ENCODE measurements at regions not wholly inside any gene's neighbourhood (a gene's known extent, or its start where the extent isn't known, plus 50 kb on each side); places are given as distances from the start of the nearest gene placed in this dataset.

DNA sequence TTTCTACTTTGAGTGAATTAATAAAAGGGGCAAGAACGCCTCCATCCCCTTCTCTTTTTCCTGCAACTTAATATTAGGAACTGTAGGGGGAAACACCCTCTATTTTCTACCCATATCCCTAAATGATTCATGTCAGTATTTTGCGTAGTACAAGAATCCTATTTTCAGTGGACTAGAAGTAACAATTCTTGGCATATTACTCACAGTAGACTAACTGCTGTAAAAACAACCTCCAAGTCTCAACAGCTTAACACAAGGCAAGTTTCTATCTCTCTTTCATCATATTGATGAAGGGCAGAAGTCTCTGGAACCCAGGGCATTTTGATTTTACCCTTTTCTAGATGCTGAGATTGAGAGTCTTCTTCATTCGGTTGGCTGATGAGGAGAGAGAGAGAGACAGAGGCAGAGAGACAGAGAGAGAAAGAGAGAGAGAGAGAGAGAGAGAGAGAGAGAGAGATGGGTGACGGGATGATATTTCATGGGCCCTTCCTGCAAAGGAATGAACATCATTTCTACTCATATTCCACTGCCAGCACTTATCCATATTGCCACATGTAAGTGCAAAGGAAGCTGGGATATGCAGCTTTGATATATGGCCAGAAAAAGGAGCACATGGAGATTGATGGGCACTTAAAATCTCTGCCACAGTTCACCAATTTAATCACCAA, 481.6 kb downstream of the LPIN1 start:
- TF ChIP-seq POLR2AphosphoS5 (IDR thresholded peaks at IDR 0.05; ENCODE audit: insufficient read depth in 1 of 2, low read depth in 1 of 2), result no peak
- TF ChIP-seq, protein P1, sequence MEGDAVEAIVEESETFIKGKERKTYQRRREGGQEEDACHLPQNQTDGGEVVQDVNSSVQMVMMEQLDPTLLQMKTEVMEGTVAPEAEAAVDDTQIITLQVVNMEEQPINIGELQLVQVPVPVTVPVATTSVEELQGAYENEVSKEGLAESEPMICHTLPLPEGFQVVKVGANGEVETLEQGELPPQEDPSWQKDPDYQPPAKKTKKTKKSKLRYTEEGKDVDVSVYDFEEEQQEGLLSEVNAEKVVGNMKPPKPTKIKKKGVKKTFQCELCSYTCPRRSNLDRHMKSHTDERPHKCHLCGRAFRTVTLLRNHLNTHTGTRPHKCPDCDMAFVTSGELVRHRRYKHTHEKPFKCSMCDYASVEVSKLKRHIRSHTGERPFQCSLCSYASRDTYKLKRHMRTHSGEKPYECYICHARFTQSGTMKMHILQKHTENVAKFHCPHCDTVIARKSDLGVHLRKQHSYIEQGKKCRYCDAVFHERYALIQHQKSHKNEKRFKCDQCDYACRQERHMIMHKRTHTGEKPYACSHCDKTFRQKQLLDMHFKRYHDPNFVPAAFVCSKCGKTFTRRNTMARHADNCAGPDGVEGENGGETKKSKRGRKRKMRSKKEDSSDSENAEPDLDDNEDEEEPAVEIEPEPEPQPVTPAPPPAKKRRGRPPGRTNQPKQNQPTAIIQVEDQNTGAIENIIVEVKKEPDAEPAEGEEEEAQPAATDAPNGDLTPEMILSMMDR (IDR thresholded peaks at IDR 0.05), result no peak
- no peak for TF ChIP-seq POLR2A (IDR thresholded peaks at IDR 0.05)
- Histone ChIP-seq H3K4me1 (no peaks in the 10 kb centered on the region), H3K27me3 (no peaks in the 10 kb centered on the region), H3K4me3 (no peak overlapping the region), H3K9me3 (no peaks in the 10 kb centered on the region), H3K36me3 (no peaks in the 10 kb centered on the region), H3K27ac (no peak overlapping the region)
- DNase-seq (ENCODE audit: extremely low spot score in 2 of 2), result no peak
- intact Hi-C loops (cut with DNase I), result no loop called here

GRCh38 chr2:12231288-12231687, 484.9 kb downstream of the LPIN1 start:
- intact Hi-C loops (cut with DNase I), result no loop called here
- no peak for DNase-seq (ENCODE audit: extremely low spot score in 2 of 2)
- TF ChIP-seq, protein P1 (IDR thresholded peaks at IDR 0.05), result no peak
- TF ChIP-seq POLR2A (IDR thresholded peaks at IDR 0.05) (no peak), POLR2AphosphoS5 (IDR thresholded peaks at IDR 0.05; ENCODE audit: insufficient read depth in 1 of 2, low read depth in 1 of 2) (no peak)
- Histone ChIP-seq H3K9me3 (no peaks in the 10 kb centered on the region), H3K27ac (no peak overlapping the region), H3K4me1 (no peaks in the 10 kb centered on the region), H3K4me3 (no peak overlapping the region), H3K36me3 (no peaks in the 10 kb centered on the region), H3K27me3 (no peaks in the 10 kb centered on the region)

DNA sequence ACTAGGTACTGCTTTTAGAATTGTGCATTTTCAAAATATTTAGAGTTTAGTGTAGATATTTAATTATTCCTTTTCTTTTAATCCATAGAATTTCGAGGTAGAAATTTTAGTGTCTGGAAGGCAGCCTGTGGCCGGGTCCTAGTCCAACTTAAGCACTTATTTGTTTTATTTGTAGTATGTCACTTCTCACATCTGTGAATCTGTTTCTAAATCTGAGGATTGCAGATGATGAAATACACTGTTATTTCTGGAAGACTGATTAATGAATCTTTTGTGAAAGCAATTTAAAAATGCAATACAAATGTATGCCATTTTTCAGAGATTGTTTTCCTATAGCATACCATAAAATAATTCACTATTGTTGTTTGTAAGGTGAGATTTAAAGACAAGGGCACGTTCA, 483.9 kb upstream of the TRIB2 start:
- intact Hi-C loops (cut with DNase I), result no loop called here
- Histone ChIP-seq H3K36me3 (no peaks in the 10 kb centered on the region), H3K27ac (no peak overlapping the region), H3K4me1 (no peaks in the 10 kb centered on the region), H3K27me3 (no peaks in the 10 kb centered on the region), H3K4me3 (no peak overlapping the region), H3K9me3 (no peaks in the 10 kb centered on the region)
- no peak for DNase-seq (ENCODE audit: extremely low spot score in 2 of 2)
- TF ChIP-seq POLR2A (IDR thresholded peaks at IDR 0.05) (no peak), POLR2AphosphoS5 (IDR thresholded peaks at IDR 0.05; ENCODE audit: insufficient read depth in 1 of 2, low read depth in 1 of 2) (no peak)
- TF ChIP-seq, protein P1 (IDR thresholded peaks at IDR 0.05), result no peak

DNA sequence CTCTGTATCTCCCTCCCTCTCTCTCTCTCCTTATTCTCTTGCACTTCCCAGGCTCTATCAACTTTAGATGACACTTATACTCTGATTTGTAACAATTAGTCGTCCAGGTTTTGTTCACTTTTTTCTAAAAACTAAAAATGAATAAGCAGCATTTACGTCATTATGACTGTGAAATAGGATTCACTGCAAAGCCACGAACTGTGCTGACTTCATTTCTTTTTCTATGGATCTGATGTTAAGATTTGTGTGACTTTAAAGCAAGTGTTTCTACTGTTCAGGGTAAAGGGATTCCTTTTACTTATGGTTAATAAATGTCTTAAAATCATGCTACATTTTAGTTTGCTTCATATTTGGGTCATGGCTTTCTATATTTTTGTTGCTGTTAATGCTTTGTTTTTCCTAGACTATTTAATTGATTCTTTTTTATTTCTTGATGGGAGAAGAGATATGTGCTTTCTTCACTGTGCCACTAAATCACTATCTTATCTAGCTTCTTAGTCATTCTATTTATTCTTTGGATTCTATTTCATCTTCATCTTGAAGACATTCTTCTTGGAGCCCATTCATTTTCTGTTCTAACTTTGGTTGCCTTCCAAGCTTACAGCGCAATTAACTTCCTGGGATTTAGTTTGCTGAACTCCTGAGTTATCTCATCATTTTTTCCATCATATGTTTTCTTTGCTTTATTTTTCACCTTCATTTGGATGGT, 480.4 kb upstream of the TRIB2 start:
- no peaks in the 10 kb centered on the region for H3K4me1 ChIP-seq

More for the DNA sequence above, 480.4 kb upstream of the TRIB2 start:
- Histone ChIP-seq H3K4me3 (no peak overlapping the region), H3K27me3 (no peaks in the 10 kb centered on the region), H3K36me3 (no peaks in the 10 kb centered on the region), H3K9me3 (no peaks in the 10 kb centered on the region), H3K27ac (no peak overlapping the region)
- intact Hi-C loops (cut with DNase I), result no loop called here
- no peak for TF ChIP-seq POLR2A (IDR thresholded peaks at IDR 0.05)
- no peak for TF ChIP-seq POLR2AphosphoS5 (IDR thresholded peaks at IDR 0.05; ENCODE audit: insufficient read depth in 1 of 2, low read depth in 1 of 2)
- TF ChIP-seq, protein P1 (IDR thresholded peaks at IDR 0.05), result no peak
- no peak for DNase-seq (ENCODE audit: extremely low spot score in 2 of 2)
